Stimulated activated CD8-positive, alpha-beta memory T cell treated with anti-CD3 and anti-CD28 coated beads, Interleukin-7, amount 100 ng/mL, for 48 hours (primary cell): ENCODE measurements at regions not wholly inside any gene's neighbourhood (a gene's known extent, or its start where the extent isn't known, plus 50 kb on each side); places are given as distances from the start of the nearest gene placed in this dataset.

ENCODE experiments used
- DNase-seq, 2 donors: peaks; one replicate each; pipeline ENCODE4 v3.0.0-alpha.2; 2020; ENCODE audit warnings: low read depth in 1 of 2; ENCODE audit errors: extremely low read depth in 1 of 2

- DNase-seq, result no peak
These were observed 331.5 kb downstream of the PRDM2 start for GRCh38 chr1:14031461-14031860.

- DNase-seq, result no peak
These were observed 334.5 kb downstream of the PRDM2 start for GRCh38 chr1:14034506-14034905.

- DNase-seq, result no peak
These were observed 337.3 kb downstream of the PRDM2 start for GRCh38 chr1:14037101-14037847.

- no peak for DNase-seq
These were observed 339.8 kb downstream of the PRDM2 start for GRCh38 chr1:14039582-14040430.

- DNase-seq, result no peak
These were observed 350.0 kb downstream of the PRDM2 start for GRCh38 chr1:14049965-14050364.

GRCh38 chr1:14055442-14056223 is 355.6 kb downstream of the PRDM2 start:
- DNase-seq, result no peak

- no peak for DNase-seq
These were observed 357.7 kb downstream of the PRDM2 start for GRCh38 chr1:14057640-14058039.

- DNase-seq, result no peak
These were observed 361.2 kb downstream of the PRDM2 start for GRCh38 chr1:14061204-14061603.

- no peak for DNase-seq
These were observed 361.7 kb downstream of the PRDM2 start for GRCh38 chr1:14061722-14062121.

- no peak for DNase-seq
These were observed 362.7 kb downstream of the PRDM2 start for GRCh38 chr1:14062669-14063068.

- no peak for DNase-seq
These were observed 364.9 kb downstream of the PRDM2 start for GRCh38 chr1:14064649-14065442.

GRCh38 chr1:14065486-14065885 is 365.5 kb downstream of the PRDM2 start:
- DNase-seq, result no peak

- DNase-seq, result no peak
These were observed 367.0 kb downstream of the PRDM2 start for GRCh38 chr1:14067036-14067435.

- no peak for DNase-seq
These were observed 367.7 kb downstream of the PRDM2 start for GRCh38 chr1:14067711-14068110.

- no peak for DNase-seq
These were observed 371.6 kb downstream of the PRDM2 start for GRCh38 chr1:14071581-14071980.

- DNase-seq, result no peak
These were observed 380.7 kb downstream of the PRDM2 start for GRCh38 chr1:14080653-14081052.

- no peak for DNase-seq
These were observed 382.3 kb downstream of the PRDM2 start for GRCh38 chr1:14082331-14082730.

GRCh38 chr1:14083277-14083676 is 383.3 kb downstream of the PRDM2 start:
- DNase-seq, result no peak

- no peak for DNase-seq
These were observed 383.7 kb downstream of the PRDM2 start for GRCh38 chr1:14083706-14084105.

GRCh38 chr1:14090062-14090461 is 390.1 kb downstream of the PRDM2 start:
- no peak for DNase-seq

- no peak for DNase-seq
These were observed 390.5 kb downstream of the PRDM2 start for GRCh38 chr1:14090531-14090930.
